HG03060 (cell line): ENCODE measurements at regions not wholly inside any gene's neighbourhood (a gene's known extent, or its start where the extent isn't known, plus 50 kb on each side); places are given as distances from the start of the nearest gene placed in this dataset.

Experiments used
- ATAC-seq: cut with Tn5 transposase; IDR thresholded peaks from one replicate; pipeline ENCODE4 v1.9.1; 2021; ENCODE audit warnings: low read depth, moderate number of reproducible peaks; ENCODE audit not compliant: unreplicated experiment

DNA sequence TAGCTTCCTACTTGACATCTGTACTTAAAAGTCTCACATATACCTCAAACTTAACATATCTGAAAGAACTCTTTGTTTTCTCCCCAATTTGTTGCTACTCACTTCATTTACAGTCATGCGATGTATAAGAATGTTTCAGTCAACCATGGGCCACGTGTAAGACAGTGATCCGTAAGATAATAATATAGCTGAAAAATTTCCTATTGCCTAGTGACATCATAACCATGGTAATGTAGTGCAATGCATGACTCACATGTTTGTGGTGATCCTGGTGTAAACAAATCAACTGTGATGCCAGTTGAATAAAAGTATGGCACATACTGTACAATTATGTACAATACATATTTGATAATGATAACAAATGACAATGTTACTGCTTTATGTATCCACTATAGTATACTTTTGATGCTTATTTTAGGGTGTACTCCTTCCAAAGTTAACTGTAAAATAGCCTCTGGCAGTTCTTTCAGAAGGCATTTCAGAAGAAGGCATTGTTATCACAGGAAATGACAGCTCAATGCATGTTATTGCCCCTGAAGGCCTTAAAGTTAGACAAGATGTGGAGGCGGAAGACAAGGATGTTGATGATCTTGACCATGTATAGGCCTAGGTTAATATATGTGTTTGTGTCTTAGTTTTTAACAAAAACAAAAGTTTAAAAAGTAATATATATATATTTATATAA, 579.0 kb downstream of the EPHA7 start:
- ATAC-seq = no peak

DNA sequence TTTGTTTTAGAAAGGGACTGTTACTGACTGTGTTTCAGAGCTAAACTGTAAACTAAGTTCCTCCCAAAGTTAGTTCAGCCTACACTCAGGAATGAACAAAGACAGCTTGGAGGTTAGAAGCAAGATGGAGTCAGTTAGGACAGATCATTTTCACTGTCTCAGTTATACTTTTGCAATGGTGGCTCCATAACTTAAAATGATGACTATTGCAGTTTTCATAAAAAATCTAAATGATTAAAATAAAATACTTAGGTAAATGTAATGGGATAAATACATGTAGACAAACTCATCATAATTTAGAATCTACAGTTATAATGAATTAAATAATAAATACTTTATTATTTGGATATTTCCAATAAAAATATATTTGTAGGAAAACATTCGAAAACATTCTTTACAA, 590.6 kb downstream of the EPHA7 start:
- no peak for ATAC-seq

GRCh38 chr6:92827104-92827503, 592.3 kb downstream of the EPHA7 start:
- ATAC-seq = no peak

- no peak for ATAC-seq
Measured at GRCh38 chr6:92826633-92827032, 592.7 kb downstream of the EPHA7 start.

DNA sequence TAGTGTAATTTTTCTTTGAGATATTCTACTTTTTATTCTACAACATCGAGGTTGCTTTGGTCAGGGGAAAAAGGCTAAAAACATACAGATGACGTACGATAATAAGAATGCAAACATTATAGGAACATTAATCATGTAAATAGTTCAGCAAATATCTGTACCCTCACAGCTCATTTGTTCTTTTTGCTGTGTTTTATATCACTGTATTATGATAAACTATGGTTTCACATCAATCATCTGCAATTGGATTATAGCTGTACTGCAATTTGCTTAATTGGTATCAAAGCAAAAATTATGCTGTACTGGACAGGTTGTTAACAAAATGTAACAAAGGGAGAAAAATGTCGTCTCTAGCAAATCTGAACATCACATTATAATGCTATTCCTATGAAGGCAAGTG, 597.1 kb downstream of the EPHA7 start:
- no peak for ATAC-seq

DNA sequence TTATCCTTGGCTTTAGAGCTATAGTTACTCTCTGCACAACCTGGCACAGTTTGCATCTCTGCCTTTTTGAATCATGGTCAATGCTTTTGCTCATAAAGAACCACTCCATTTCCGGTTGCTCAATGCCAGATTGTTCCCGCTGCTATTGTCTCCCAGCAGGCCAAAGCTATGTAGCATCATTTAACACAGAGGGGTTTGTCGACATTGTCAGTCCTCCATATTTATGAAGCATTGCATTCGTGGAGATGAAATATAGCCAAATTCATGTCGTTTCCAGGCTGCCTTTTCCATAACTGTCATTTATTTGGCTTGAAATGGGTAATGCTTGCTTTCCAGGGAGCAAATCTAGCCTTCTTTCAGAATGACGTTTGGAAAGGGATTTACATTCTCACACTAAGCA, 598.8 kb downstream of the EPHA7 start:
- ATAC-seq = no peak

DNA sequence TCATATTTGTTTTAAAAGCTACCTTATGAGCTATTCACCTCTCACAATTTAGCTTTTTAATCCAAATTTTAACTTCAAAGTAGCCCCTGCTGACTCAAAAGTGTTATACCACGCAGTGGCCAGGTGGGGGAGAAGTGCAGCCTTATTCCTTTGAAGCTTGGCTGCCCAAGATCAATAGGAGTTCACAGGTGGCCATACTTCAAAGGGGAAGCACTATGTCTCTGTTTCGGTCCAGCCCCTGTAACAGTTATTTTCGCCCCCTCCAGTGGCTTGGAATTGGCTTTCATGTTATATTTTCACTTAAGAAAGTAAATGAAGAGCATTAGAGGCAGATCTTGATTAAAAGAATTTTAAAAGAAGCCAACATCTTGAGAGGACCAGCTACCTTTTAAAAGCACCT, 608.4 kb downstream of the EPHA7 start:
- ATAC-seq = peak; percentile 97

DNA sequence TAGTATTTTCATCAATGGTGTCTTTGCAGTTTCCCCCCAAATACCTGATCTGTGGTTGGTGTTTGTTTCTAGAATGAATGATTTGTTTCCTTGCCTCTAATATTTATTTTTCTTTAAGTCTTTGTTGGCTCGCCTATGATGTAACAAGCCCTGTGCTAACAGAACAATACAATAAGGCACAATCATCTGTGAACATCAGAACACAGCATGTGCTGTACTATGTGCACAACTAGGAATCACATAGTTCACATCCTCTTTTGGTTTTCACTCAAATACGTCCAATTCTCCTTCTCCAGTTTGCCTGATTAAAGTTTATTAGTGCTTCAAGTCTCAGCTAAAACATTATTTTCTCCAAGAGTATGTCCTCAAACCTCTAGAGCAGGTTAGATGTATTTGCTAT, 613.1 kb downstream of the EPHA7 start:
- ATAC-seq = no peak

DNA sequence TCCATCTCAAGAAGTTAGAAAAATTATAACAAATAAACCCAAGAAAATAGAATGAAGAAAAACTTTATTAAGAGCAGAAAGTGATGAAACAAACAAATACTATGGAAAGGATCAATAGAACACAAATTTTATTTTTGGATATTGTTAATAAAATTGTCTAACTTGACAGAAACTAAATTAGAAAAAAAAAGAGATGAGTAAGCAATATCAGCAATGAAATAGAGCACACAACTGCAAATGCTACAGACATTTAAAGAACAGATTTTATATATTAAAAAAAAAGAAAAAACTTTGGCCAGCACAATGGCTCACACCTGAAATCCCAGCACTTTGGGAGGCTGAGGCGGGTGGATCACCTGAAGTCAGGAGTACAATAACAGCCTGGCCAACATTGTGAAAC, 628.0 kb downstream of the EPHA7 start:
- ATAC-seq = no peak

DNA sequence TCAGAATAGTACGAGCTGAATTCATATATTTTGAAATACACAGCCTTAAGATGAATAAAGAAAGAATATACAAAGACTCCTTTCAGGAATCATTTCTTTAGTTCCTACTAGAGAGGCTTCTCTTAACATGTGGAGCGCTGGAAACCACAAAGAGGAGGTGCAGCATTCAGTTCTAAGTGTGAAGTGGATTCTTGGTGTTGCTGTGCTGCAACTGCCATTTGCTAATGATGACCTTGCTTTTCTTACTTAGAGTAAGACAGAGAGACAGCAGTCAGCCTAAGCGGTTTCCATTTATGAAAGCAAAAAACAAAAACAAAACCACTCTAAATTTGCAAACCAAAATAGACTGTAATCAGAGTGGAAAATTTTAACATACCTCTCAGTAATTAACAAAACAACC, 629.0 kb downstream of the EPHA7 start:
- ATAC-seq = no peak

GRCh38 chr6:92784235-92784634, 635.1 kb downstream of the EPHA7 start:
- no peak for ATAC-seq

- ATAC-seq = no peak
Measured at GRCh38 chr6:92779746-92780145, 639.6 kb downstream of the EPHA7 start.

GRCh38 chr6:92777146-92777740, 642.1 kb downstream of the EPHA7 start:
- ATAC-seq = peak; percentile 59

GRCh38 chr6:92770540-92770939, 648.8 kb downstream of the EPHA7 start:
- no peak for ATAC-seq

- no peak for ATAC-seq
Measured at GRCh38 chr6:92767101-92767500, 652.3 kb downstream of the EPHA7 start.

DNA sequence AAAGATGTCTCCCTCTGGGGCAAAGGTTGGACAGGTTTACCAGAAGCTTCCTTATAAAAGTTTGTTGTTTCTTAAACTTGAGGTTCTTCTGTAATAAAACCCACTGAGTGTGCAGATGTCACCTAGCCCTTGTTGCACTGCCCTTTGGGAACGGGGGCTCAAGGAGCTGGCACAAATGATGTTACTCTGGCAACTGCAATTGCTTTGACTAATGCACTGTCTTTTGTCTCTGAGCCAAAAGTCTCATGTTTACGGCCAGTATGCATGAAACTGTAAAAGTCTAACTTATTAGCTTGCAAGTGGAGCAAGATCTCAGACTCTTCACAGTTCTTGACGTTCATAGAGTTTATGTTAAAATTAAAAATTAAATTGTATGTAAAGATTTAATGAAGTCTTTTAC, 655.7 kb downstream of the EPHA7 start:
- ATAC-seq = no peak

DNA sequence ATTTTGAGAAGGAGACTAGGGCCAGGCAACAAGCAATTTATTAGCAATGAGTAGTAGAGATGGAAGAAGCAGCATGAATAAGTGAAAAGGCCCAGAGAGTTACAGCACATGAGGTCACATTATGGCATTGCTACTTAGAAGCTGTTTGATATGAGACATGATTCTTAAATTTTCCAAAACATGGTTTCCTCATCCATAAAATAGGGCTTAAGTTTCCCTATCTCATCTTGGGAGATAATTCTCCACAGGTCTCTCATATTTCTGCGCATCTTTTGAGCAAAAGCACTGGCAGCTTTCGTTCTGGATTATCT, 656.1 kb downstream of the EPHA7 start:
- ATAC-seq = no peak

- ATAC-seq = no peak
Measured at GRCh38 chr6:92762443-92763273, 656.7 kb downstream of the EPHA7 start.

DNA sequence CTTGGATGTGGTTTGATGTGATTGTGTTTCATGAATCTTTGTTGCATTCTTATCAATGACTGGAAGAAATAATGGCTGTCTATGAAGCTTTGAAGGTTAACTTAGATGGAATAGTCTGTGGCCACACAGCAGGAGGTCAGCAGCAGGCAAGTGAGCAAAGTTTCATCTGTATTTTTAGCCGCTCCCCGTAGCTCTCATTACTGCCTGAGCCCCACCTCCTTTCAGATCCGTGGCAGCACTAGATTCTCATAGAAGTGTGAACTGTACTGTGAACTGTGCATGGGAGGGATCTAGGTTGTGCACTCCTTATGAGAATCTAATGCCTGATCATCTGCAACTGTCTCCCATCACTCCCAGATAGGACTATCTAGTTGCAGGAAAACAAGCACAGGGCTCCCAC, 660.2 kb downstream of the EPHA7 start:
- no peak for ATAC-seq

DNA sequence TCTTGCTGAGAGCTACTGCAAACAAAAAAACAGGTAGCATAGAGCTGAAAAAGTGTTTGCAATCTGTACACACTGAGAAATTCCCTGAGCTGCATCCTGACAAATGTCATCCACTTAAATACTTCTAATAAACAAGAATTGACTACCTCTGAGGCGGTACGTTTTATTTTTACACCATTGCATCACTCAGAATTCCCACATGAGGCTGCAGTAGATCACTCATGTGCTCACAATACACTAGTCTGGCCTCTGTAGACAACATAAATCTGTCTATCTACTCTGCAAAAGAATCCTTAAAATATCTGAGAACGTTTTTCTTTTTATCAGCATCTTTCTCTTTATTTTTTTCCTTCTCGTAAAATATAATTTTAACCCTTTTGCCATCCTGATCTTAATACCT, 661.4 kb downstream of the EPHA7 start:
- ATAC-seq = no peak

DNA sequence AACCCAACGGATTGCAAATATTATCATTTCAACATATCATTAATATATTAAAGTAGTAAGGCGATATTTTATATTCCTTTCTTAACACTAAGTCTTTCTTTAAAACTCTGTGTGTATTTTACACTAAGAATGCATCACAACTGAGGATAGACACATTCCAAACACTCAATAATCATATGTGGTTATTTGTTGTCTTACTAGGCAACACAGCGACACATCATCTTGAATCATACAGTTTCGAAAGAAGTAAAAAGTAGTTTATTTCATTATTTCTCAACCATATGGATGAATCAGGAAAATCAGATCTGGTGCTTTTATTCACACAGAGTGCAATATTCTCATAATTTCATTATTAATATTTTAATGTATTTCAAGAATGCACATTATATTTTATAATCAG, 662.4 kb downstream of the EPHA7 start:
- ATAC-seq = no peak

DNA sequence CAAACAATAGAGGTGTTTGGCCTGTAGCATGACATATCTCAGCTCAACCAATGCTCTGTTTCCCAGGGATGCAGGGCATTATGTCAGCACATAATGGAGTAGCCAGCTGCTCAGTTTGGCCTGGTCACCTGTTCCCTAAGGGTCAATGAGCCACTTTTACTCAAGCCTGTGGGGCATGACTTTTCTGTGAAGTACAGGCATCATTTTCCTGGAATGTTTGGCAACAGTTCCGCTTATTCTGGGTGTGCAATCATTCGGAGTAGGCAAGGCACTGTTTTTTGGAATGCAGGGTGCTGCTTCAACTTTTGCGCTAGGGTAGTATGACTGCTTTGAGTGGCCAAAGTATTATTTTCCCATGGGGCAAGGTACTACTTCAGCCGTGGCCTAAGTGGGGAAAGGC, 665.4 kb downstream of the EPHA7 start:
- ATAC-seq = no peak
